H1 (cell line): ENCODE measurements at regions not wholly inside any gene's neighbourhood (a gene's known extent, or its start where the extent isn't known, plus 50 kb on each side); places are given as distances from the start of the nearest gene placed in this dataset.

Experiments
- CTCF ChIA-PET: fragments of 300-600 bp; sonication (Branson Sonifier 250); formaldehyde crosslinking; loops from one replicate; lab custom pipeline; 2021; ENCODE audit not compliant: partially characterized antibody; lab: Charles Lee
- POLR2A ChIA-PET: fragments of 300-600 bp; sonication (Branson Sonifier 250); formaldehyde crosslinking; loops from one replicate; lab custom pipeline; 2021; ENCODE audit warnings: inconsistent platforms; ENCODE audit not compliant: partially characterized antibody; lab: Charles Lee
- DNase-seq, 2 experiments: peaks; one replicate each; pipeline versions ENCODE4 v3.0.0 to v3.0.0-alpha.2; 2010 to 2022; ENCODE audit warnings: low spot score in 2 of 2, low read depth in 1 of 2, mixed read lengths in 1 of 2
- FAIRE-seq: peaks from 2 replicates; lab custom pipeline; 2011; peaks lifted over from hg19 to GRCh38; lab: Jason Lieb, UNC
- H2AFZ ChIP-seq: 2 replicates; pipeline ENCODE4 v1.8.1; 2012; ENCODE audit warnings: low read length, inconsistent platforms
- H2AK5ac ChIP-seq: 2 replicates; pipeline ENCODE4 v1.6.1; 2013; ENCODE audit warnings: low read depth, low read length
- H2BK120ac ChIP-seq: replicated peaks from 2 replicates; pipeline ENCODE3; 2013; ENCODE audit warnings: low read depth, low read length, inconsistent platforms
- H2BK12ac ChIP-seq: 2 replicates; pipeline ENCODE4 v1.6.1; 2013; ENCODE audit warnings: low read depth, low read length
- H2BK15ac ChIP-seq: 2 replicates; pipeline ENCODE4 v1.6.1; 2013; ENCODE audit warnings: low read length
- H2BK20ac ChIP-seq: 2 replicates; pipeline ENCODE4 v1.6.1; 2013; ENCODE audit warnings: low read length
- H2BK5ac ChIP-seq: 2 replicates; pipeline ENCODE4 v1.6.1; 2013; ENCODE audit warnings: low read depth, low read length
- H3K14ac ChIP-seq: 2 replicates; pipeline ENCODE4 v1.6.1; 2013; ENCODE audit warnings: inconsistent platforms; ENCODE audit not compliant: insufficient read length
- H3K18ac ChIP-seq: 2 replicates; pipeline ENCODE4 v1.6.1; 2013; ENCODE audit warnings: low read length; ENCODE audit errors: extremely low read depth
- H3K23ac ChIP-seq: 2 replicates; pipeline ENCODE4 v1.6.1; 2013; ENCODE audit warnings: inconsistent platforms; ENCODE audit not compliant: insufficient read length
- H3K23me2 ChIP-seq: 2 replicates; pipeline ENCODE4 v1.6.1; 2013; ENCODE audit warnings: low read depth, low read length
- H3K27ac ChIP-seq: 2 replicates; pipeline ENCODE4 v1.6.1; 2011; ENCODE audit warnings: low read depth, low read length, inconsistent platforms
- H3K27me3 ChIP-seq, 4 experiments: replicated peaks in 1 of 4; 1 replicate in 1 of 4; 2 replicates in 3 of 4; pipeline versions ENCODE4 v1.6.1 to v1.8.1; 2011 to 2013; ENCODE audit warnings: low read length in 3 of 4, mild to moderate bottlenecking in 3 of 4, inconsistent platforms in 2 of 4, mixed read lengths in 2 of 4, moderate library complexity in 1 of 4; ENCODE audit not compliant: control insufficient read depth in 3 of 4, insufficient read depth in 3 of 4; ENCODE audit errors: extremely low read depth in 1 of 4
- H3K36me3 ChIP-seq, 4 experiments: 2 replicates each; pipeline versions ENCODE4 v1.6.1 to v1.8.1; 2011 to 2013; ENCODE audit warnings: mild to moderate bottlenecking in 4 of 4, low read length in 3 of 4, moderate library complexity in 2 of 4, control low read depth in 1 of 4, inconsistent platforms in 1 of 4; ENCODE audit not compliant: insufficient read depth in 4 of 4, control insufficient read depth in 2 of 4
- H3K4ac ChIP-seq: replicated peaks from 2 replicates; pipeline ENCODE3; 2013; ENCODE audit warnings: low read length, low read depth, mixed read lengths, inconsistent platforms; ENCODE audit not compliant: insufficient read length
- H3K4me1 ChIP-seq, 4 experiments: replicated peaks in 1 of 4; 1 replicate in 1 of 4; 2 replicates in 3 of 4; pipeline versions ENCODE4 v1.6.1 to v1.8.1; 2011 to 2013; ENCODE audit warnings: low read length in 3 of 4, inconsistent platforms in 2 of 4, mixed read lengths in 1 of 4; ENCODE audit not compliant: insufficient read depth in 4 of 4, control insufficient read depth in 3 of 4
- H3K4me2 ChIP-seq, 2 experiments: 2 replicates each; pipeline versions ENCODE4 v1.6.1 to v1.8.1; 2011 to 2013; ENCODE audit warnings: low read depth in 2 of 2, low read length in 2 of 2, control low read depth in 1 of 2, inconsistent platforms in 1 of 2, mild to moderate bottlenecking in 1 of 2; ENCODE audit not compliant: insufficient read depth in 1 of 2
- H3K4me3 ChIP-seq, 4 experiments: fragments of 200-600, 300-600 bp in 1 of 4; sonication (generic), shearing (Covaris generic), sonication (Bioruptor Twin) in 1 of 4; 2 replicates each; pipeline versions ENCODE4 v1.5.1 to v1.8.1; 2011 to 2016; ENCODE audit warnings: low read length in 4 of 4, low read depth in 3 of 4, control low read depth in 2 of 4, inconsistent platforms in 2 of 4, mild to moderate bottlenecking in 2 of 4, mixed read lengths in 1 of 4, moderate library complexity in 1 of 4; ENCODE audit not compliant: insufficient read depth in 2 of 4; ENCODE audit errors: extremely low read depth in 1 of 4
- H3K56ac ChIP-seq: replicated peaks from 2 replicates; pipeline ENCODE3; 2013; ENCODE audit warnings: low read depth, mild to moderate bottlenecking, mixed read lengths, low read length, inconsistent platforms; ENCODE audit not compliant: insufficient read length
- H3K79me1 ChIP-seq: 2 replicates; pipeline ENCODE4 v1.6.1; 2013; ENCODE audit warnings: low read depth, low read length, control low read depth
- H3K79me2 ChIP-seq, 2 experiments: 2 replicates each; pipeline versions ENCODE4 v1.6.1 to v1.8.1; 2012 to 2013; ENCODE audit warnings: low read length in 2 of 2, mild to moderate bottlenecking in 2 of 2, inconsistent platforms in 1 of 2; ENCODE audit not compliant: insufficient read depth in 2 of 2, control insufficient read depth in 1 of 2
- H3K9ac ChIP-seq, 4 experiments: replicated peaks in 1 of 4; 1 replicate in 1 of 4; 2 replicates in 3 of 4; pipeline versions ENCODE4 v1.6.1 to v1.8.1; 2011 to 2013; ENCODE audit warnings: low read depth in 3 of 4, low read length in 3 of 4, control low read depth in 2 of 4, mild to moderate bottlenecking in 2 of 4, moderate library complexity in 2 of 4, inconsistent platforms in 1 of 4; ENCODE audit errors: extremely low read depth in 1 of 4
- H3K9me3 ChIP-seq, 2 experiments: 2 replicates each; pipeline versions ENCODE4 v1.6.1 to v1.8.1; 2012 to 2013; ENCODE audit warnings: mild to moderate bottlenecking in 2 of 2, moderate library complexity in 2 of 2, control low read depth in 1 of 2, inconsistent platforms in 1 of 2, low read depth in 1 of 2, low read length in 1 of 2, mixed read lengths in 1 of 2; ENCODE audit not compliant: insufficient read depth in 2 of 2
- H4K20me1 ChIP-seq, 2 experiments: replicated peaks in 1 of 2; 2 replicates each; pipeline versions ENCODE3 to v1.8.1; 2011 to 2013; ENCODE audit warnings: inconsistent platforms in 2 of 2, low read length in 2 of 2, mild to moderate bottlenecking in 1 of 2; ENCODE audit not compliant: insufficient read depth in 2 of 2, control insufficient read depth in 1 of 2
- H4K5ac ChIP-seq: 2 replicates; pipeline ENCODE4 v1.6.1; 2013; ENCODE audit warnings: low read length, low read depth, mixed read lengths, inconsistent platforms; ENCODE audit not compliant: insufficient read length
- H4K8ac ChIP-seq: 2 replicates; pipeline ENCODE4 v1.8.0; 2013; ENCODE audit warnings: mild to moderate bottlenecking, moderate library complexity, low read length, inconsistent platforms; ENCODE audit not compliant: insufficient read depth; ENCODE audit errors: extremely low read depth
- H4K91ac ChIP-seq: replicated peaks from 2 replicates; pipeline ENCODE3; 2013; ENCODE audit warnings: low read length, mixed read lengths, inconsistent platforms; ENCODE audit not compliant: insufficient read length
- ATF2 ChIP-seq: IDR thresholded peaks from 2 replicates; pipeline ENCODE4 v1.6.1; 2012; ENCODE audit warnings: low read length, inconsistent platforms
- CEBPB ChIP-seq: IDR thresholded peaks from 2 replicates; pipeline ENCODE4 v1.6.1; 2012; ENCODE audit warnings: low read depth, low read length
- NANOG ChIP-seq: IDR thresholded peaks from 2 replicates; pipeline ENCODE4 v1.6.1; 2011; ENCODE audit warnings: low read length, low read depth, mild to moderate bottlenecking, inconsistent platforms; ENCODE audit not compliant: insufficient read depth, poor library complexity, severe bottlenecking
- SIRT6 ChIP-seq: IDR thresholded peaks from one replicate; pipeline ENCODE4 v1.7.1; 2012; ENCODE audit warnings: low read length, inconsistent platforms
- SP1 ChIP-seq: IDR thresholded peaks from 2 replicates; pipeline ENCODE4 v1.6.1; 2011; ENCODE audit warnings: low read depth, low read length
- SRF ChIP-seq: IDR thresholded peaks from 2 replicates; pipeline ENCODE4 v1.6.1; 2011; ENCODE audit warnings: mild to moderate bottlenecking, low read depth, low read length, moderate library complexity
- TAF7 ChIP-seq: optimal IDR thresholded peaks from 2 replicates; pipeline ENCODE3; 2011; ENCODE audit warnings: low read depth, mild to moderate bottlenecking, inconsistent platforms, low read length, moderate library complexity, borderline replicate concordance
- WGBS, 2 experiments: shearing (Covaris generic) in 1 of 2; methylation state at CpG; one replicate each; pipeline versions ENCODE4 v1.1.6 to v1.1.7; 2013 to 2015; ENCODE audit warnings: low lambda C conversion rate in 2 of 2, mixed read lengths in 2 of 2, inconsistent platforms in 1 of 2, low coverage in 1 of 2, missing lambda C conversion rate in 1 of 2; ENCODE audit not compliant: insufficient replicate concordance in 2 of 2, insufficient coverage in 1 of 2, insufficient read length in 1 of 2; ENCODE audit errors: extremely low coverage in 1 of 2, missing lambda C conversion rate in 1 of 2; 5-methylcytosine and 5-hydroxymethylcytosine counted together

- Histone ChIP-seq H2BK15ac (no peak overlapping the region), H2AK5ac (no peak overlapping the region), H3K79me2 (no peaks in the 10 kb centered on the region), H2BK120ac (no peak overlapping the region), H2AFZ (no peak overlapping the region), H3K23me2 (no peaks in the 10 kb centered on the region), H3K4me3 (no peak overlapping the region), H2BK12ac (no peak overlapping the region), H4K20me1 (no peaks in the 10 kb centered on the region), H3K36me3 (no peaks in the 10 kb centered on the region), H4K5ac (no peak overlapping the region), H3K27ac (no peak overlapping the region), H3K4me2 (no peak overlapping the region), H4K91ac (no peak overlapping the region), H3K23ac (no peak overlapping the region), H3K9me3 (no peaks in the 10 kb centered on the region), H2BK20ac (no peak overlapping the region), H3K56ac (no peak overlapping the region), H3K4ac (no peak overlapping the region), H4K8ac (no peak overlapping the region), H2BK5ac (no peak overlapping the region), H3K27me3 (no peaks in the 10 kb centered on the region), H3K79me1 (no peaks in the 10 kb centered on the region), H3K14ac (no peak overlapping the region), H3K4me1 (no peaks in the 10 kb centered on the region), H3K9ac (no peak overlapping the region), H3K18ac (no peak overlapping the region)
- TF ChIP-seq CEBPB (no peak), SIRT6 (no peak), ATF2 (no peak), TAF7 (no peak), SRF (no peak), SP1 (no peak), NANOG (no peak)
- no peak for DNase-seq
- CTCF ChIA-PET = interaction anchor here (0.6 to 0.7 kb wide), 2 partner anchors 257 to 665 kb away, joined by 4 read pairs; no protein-coding TSS in a partner anchor
- 90% methylated on average over 1 of the region's 1 CpG; no CpG with 5 or more reads in 1 of the 2 experiments for WGBS, 2 experiments
- POLR2A ChIA-PET = no interaction called here
- no peak for FAIRE-seq
These were observed 130.4 kb downstream of the MTERF1 start for GRCh38 chr7:91750091-91750490.
